ENCODE measurements at regions not wholly inside any gene's neighbourhood (a gene's known extent, or its start where the extent isn't known, plus 50 kb on each side); places are given as distances from the start of the nearest gene placed in this dataset.

DNA sequence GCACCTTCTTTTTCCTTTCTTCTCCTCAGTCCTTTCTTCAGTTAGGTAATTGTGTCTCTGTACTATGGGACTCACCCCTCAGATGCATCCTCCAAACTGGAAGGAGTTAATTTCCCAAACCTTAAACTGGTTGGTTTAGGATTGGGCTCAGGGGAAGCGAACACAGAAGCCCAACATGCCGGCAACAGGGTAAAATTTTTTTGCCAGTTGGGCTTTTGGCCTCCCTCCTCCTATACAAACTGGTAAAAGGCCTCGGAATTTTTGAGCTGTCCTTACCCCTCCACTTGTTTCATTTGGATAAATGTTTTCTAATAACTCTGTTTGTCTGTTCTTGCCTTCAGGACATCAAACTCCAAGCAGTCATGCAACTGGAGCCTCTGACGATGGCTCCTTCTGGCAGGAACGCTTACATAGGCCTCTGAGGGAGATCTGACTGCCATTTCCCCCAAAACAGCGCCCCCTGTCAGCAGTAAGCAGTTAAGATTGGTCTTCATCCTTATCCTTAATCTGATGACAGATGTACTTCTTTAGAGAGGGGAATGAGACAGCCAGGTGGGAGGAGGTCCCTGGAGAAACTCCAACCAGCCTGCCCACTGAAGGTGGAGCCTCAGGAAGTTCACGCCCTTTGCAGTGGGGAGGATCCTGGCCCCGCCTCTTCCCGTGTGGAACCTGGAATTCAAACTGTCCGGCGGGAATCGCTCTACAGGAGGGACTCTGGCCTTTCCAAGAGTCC is 57.8 kb upstream of the SPINK5 start:
- TF ChIP-seq, protein P1, sequence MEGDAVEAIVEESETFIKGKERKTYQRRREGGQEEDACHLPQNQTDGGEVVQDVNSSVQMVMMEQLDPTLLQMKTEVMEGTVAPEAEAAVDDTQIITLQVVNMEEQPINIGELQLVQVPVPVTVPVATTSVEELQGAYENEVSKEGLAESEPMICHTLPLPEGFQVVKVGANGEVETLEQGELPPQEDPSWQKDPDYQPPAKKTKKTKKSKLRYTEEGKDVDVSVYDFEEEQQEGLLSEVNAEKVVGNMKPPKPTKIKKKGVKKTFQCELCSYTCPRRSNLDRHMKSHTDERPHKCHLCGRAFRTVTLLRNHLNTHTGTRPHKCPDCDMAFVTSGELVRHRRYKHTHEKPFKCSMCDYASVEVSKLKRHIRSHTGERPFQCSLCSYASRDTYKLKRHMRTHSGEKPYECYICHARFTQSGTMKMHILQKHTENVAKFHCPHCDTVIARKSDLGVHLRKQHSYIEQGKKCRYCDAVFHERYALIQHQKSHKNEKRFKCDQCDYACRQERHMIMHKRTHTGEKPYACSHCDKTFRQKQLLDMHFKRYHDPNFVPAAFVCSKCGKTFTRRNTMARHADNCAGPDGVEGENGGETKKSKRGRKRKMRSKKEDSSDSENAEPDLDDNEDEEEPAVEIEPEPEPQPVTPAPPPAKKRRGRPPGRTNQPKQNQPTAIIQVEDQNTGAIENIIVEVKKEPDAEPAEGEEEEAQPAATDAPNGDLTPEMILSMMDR (IDR thresholded peaks at IDR 0.05): peak; percentile 72
- no peak for TF ChIP-seq CREM (CRISPR knock-in tag; IDR thresholded peaks at IDR 0.05)
- peak; percentile 42; the same call in 1 of the 2 replicates for TF ChIP-seq SP1 (CRISPR knock-in tag; conservative IDR thresholded peaks at IDR 0.05)
- no peak for TF ChIP-seq OVOL2 (CRISPR knock-in tag; IDR thresholded peaks at IDR 0.05; ENCODE audit: borderline replicate concordance)
- TF ChIP-seq ZNF317 (CRISPR knock-in tag; IDR thresholded peaks at IDR 0.05; ENCODE audit: borderline replicate concordance, low read depth): no peak
- TF ChIP-seq NR2C2 (CRISPR knock-in tag; IDR thresholded peaks at IDR 0.05): no peak
- TF ChIP-seq, protein P2, sequence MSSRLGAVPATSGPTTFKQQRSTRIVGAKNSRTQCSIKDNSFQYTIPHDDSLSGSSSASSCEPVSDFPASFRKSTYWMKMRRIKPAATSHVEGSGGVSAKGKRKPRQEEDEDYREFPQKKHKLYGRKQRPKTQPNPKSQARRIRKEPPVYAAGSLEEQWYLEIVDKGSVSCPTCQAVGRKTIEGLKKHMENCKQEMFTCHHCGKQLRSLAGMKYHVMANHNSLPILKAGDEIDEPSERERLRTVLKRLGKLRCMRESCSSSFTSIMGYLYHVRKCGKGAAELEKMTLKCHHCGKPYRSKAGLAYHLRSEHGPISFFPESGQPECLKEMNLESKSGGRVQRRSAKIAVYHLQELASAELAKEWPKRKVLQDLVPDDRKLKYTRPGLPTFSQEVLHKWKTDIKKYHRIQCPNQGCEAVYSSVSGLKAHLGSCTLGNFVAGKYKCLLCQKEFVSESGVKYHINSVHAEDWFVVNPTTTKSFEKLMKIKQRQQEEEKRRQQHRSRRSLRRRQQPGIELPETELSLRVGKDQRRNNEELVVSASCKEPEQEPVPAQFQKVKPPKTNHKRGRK (CRISPR knock-in tag; IDR thresholded peaks at IDR 0.05; ENCODE audit: borderline replicate concordance): no peak
- TF ChIP-seq, protein P3, sequence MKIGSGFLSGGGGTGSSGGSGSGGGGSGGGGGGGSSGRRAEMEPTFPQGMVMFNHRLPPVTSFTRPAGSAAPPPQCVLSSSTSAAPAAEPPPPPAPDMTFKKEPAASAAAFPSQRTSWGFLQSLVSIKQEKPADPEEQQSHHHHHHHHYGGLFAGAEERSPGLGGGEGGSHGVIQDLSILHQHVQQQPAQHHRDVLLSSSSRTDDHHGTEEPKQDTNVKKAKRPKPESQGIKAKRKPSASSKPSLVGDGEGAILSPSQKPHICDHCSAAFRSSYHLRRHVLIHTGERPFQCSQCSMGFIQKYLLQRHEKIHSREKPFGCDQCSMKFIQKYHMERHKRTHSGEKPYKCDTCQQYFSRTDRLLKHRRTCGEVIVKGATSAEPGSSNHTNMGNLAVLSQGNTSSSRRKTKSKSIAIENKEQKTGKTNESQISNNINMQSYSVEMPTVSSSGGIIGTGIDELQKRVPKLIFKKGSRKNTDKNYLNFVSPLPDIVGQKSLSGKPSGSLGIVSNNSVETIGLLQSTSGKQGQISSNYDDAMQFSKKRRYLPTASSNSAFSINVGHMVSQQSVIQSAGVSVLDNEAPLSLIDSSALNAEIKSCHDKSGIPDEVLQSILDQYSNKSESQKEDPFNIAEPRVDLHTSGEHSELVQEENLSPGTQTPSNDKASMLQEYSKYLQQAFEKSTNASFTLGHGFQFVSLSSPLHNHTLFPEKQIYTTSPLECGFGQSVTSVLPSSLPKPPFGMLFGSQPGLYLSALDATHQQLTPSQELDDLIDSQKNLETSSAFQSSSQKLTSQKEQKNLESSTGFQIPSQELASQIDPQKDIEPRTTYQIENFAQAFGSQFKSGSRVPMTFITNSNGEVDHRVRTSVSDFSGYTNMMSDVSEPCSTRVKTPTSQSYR (CRISPR knock-in tag; IDR thresholded peaks at IDR 0.05): no peak
- TF ChIP-seq, protein P4, sequence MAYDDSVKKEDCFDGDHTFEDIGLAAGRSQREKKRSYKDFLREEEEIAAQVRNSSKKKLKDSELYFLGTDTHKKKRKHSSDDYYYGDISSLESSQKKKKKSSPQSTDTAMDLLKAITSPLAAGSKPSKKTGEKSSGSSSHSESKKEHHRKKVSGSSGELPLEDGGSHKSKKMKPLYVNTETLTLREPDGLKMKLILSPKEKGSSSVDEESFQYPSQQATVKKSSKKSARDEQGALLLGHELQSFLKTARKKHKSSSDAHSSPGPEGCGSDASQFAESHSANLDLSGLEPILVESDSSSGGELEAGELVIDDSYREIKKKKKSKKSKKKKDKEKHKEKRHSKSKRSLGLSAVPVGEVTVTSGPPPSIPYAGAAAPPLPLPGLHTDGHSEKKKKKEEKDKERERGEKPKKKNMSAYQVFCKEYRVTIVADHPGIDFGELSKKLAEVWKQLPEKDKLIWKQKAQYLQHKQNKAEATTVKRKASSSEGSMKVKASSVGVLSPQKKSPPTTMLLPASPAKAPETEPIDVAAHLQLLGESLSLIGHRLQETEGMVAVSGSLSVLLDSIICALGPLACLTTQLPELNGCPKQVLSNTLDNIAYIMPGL (CRISPR knock-in tag; IDR thresholded peaks at IDR 0.05): no peak
- no peak for TF ChIP-seq ZNF263 (CRISPR knock-in tag; IDR thresholded peaks at IDR 0.05; ENCODE audit: low read depth)
- Mint-ChIP-seq H3K27ac (peak overlapping the region; percentile 26; the same call in 1 of the 2 replicates), H3K9me3 (peaks cover 21% of the 10 kb centered on the region), H3K27me3 (ENCODE audit: low read depth) (no peaks in the 10 kb centered on the region), H3K4me3 (no peak overlapping the region), H3K4me1 (peaks cover 4% of the 10 kb centered on the region), H3K36me3 (peaks cover 18% of the 10 kb centered on the region)
- ATAC-seq (peak; percentile 99), DNase-seq (ENCODE audit: low spot score) (peak; percentile 80)
- ChIA-PET CTCF (no interaction called here), POLR2A (no interaction called here)

DNA sequence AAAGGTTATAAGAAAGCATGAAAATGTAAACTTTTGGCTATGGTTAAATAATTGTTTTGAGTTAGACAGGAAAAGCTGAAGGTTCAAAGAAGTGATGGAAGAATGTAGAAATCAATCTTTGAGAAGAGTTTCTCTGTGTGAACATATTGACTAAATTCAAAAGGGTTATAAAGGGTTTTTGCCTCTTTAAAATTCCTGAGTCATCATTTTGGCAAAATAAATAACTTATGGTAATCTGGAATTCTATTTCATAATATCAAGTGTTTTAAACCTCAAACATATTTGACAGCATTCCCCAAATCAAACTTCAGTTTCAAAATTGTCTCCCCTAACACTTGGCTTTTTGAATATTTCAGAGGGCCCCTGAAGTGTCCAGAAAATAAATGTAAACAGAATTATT is 60.6 kb upstream of the SPINK5 start:
- no peak overlapping the region for H3K4me3 Mint-ChIP-seq
- H3K36me3 Mint-ChIP-seq: peaks cover 33% of the 10 kb centered on the region
- DNase-seq (ENCODE audit: low spot score) (no peak), ATAC-seq (no peak)
- no peak overlapping the region for H3K27ac Mint-ChIP-seq
- H3K9me3 Mint-ChIP-seq: peaks cover 35% of the 10 kb centered on the region
- H3K27me3 Mint-ChIP-seq (ENCODE audit: low read depth): no peaks in the 10 kb centered on the region
- peaks cover 20% of the 10 kb centered on the region for H3K4me1 Mint-ChIP-seq
- ChIA-PET POLR2A (no interaction called here), CTCF (interaction anchor here (0.6 kb wide), 1 partner anchor 143 kb away, joined by 4 read pairs; no protein-coding TSS in a partner anchor)
- TF ChIP-seq, protein P5, sequence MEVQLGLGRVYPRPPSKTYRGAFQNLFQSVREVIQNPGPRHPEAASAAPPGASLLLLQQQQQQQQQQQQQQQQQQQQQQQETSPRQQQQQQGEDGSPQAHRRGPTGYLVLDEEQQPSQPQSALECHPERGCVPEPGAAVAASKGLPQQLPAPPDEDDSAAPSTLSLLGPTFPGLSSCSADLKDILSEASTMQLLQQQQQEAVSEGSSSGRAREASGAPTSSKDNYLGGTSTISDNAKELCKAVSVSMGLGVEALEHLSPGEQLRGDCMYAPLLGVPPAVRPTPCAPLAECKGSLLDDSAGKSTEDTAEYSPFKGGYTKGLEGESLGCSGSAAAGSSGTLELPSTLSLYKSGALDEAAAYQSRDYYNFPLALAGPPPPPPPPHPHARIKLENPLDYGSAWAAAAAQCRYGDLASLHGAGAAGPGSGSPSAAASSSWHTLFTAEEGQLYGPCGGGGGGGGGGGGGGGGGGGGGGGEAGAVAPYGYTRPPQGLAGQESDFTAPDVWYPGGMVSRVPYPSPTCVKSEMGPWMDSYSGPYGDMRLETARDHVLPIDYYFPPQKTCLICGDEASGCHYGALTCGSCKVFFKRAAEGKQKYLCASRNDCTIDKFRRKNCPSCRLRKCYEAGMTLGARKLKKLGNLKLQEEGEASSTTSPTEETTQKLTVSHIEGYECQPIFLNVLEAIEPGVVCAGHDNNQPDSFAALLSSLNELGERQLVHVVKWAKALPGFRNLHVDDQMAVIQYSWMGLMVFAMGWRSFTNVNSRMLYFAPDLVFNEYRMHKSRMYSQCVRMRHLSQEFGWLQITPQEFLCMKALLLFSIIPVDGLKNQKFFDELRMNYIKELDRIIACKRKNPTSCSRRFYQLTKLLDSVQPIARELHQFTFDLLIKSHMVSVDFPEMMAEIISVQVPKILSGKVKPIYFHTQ (CRISPR knock-in tag; IDR thresholded peaks at IDR 0.05): no peak
- TF ChIP-seq, protein P6, sequence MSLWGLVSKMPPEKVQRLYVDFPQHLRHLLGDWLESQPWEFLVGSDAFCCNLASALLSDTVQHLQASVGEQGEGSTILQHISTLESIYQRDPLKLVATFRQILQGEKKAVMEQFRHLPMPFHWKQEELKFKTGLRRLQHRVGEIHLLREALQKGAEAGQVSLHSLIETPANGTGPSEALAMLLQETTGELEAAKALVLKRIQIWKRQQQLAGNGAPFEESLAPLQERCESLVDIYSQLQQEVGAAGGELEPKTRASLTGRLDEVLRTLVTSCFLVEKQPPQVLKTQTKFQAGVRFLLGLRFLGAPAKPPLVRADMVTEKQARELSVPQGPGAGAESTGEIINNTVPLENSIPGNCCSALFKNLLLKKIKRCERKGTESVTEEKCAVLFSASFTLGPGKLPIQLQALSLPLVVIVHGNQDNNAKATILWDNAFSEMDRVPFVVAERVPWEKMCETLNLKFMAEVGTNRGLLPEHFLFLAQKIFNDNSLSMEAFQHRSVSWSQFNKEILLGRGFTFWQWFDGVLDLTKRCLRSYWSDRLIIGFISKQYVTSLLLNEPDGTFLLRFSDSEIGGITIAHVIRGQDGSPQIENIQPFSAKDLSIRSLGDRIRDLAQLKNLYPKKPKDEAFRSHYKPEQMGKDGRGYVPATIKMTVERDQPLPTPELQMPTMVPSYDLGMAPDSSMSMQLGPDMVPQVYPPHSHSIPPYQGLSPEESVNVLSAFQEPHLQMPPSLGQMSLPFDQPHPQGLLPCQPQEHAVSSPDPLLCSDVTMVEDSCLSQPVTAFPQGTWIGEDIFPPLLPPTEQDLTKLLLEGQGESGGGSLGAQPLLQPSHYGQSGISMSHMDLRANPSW (CRISPR knock-in tag; conservative IDR thresholded peaks at IDR 0.05; ENCODE audit: low read depth): no peak
- TF ChIP-seq, protein P7, sequence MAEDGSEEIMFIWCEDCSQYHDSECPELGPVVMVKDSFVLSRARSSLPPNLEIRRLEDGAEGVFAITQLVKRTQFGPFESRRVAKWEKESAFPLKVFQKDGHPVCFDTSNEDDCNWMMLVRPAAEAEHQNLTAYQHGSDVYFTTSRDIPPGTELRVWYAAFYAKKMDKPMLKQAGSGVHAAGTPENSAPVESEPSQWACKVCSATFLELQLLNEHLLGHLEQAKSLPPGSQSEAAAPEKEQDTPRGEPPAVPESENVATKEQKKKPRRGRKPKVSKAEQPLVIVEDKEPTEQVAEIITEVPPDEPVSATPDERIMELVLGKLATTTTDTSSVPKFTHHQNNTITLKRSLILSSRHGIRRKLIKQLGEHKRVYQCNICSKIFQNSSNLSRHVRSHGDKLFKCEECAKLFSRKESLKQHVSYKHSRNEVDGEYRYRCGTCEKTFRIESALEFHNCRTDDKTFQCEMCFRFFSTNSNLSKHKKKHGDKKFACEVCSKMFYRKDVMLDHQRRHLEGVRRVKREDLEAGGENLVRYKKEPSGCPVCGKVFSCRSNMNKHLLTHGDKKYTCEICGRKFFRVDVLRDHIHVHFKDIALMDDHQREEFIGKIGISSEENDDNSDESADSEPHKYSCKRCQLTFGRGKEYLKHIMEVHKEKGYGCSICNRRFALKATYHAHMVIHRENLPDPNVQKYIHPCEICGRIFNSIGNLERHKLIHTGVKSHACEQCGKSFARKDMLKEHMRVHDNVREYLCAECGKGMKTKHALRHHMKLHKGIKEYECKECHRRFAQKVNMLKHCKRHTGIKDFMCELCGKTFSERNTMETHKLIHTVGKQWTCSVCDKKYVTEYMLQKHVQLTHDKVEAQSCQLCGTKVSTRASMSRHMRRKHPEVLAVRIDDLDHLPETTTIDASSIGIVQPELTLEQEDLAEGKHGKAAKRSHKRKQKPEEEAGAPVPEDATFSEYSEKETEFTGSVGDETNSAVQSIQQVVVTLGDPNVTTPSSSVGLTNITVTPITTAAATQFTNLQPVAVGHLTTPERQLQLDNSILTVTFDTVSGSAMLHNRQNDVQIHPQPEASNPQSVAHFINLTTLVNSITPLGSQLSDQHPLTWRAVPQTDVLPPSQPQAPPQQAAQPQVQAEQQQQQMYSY (CRISPR knock-in tag; IDR thresholded peaks at IDR 0.05): no peak

Measured in WTC11 (cell line).